Breast epithelium (tissue), 4 donors: ENCODE measurements at regions not wholly inside any gene's neighbourhood (a gene's known extent, or its start where the extent isn't known, plus 50 kb on each side); places are given as distances from the start of the nearest gene placed in this dataset.

ENCODE experiments used
- DNase-seq, 2 donors: peaks; one replicate each; pipeline ENCODE4 v3.0.0-alpha.2; 2019; ENCODE audit warnings: low spot score in 2 of 2
- H3K27ac ChIP-seq, 2 donors: fragments of 200-600 bp; sonication (generic) in 1 of 2; one replicate each; pipeline ENCODE4 v1.5.1; 2016 to 2019; ENCODE audit warnings: mild to moderate bottlenecking in 1 of 2
- H3K27me3 ChIP-seq, 2 donors: fragments of 200-600 bp; sonication (generic) in 1 of 2; one replicate each; pipeline versions ENCODE4 v1.5.1 to v1.6.0; 2017 to 2019; ENCODE audit warnings: control low read depth in 1 of 2, mild to moderate bottlenecking in 1 of 2
- H3K36me3 ChIP-seq: fragments of 200-600 bp; one replicate; pipeline ENCODE4 v1.5.1; 2019
- H3K4me1 ChIP-seq, 2 donors: fragments of 200-600 bp; sonication (generic); one replicate each; pipeline ENCODE4 v1.5.1; 2016 to 2019; ENCODE audit warnings: control low read depth in 1 of 2
- H3K4me3 ChIP-seq, 3 donors: fragments of 200-600 bp; sonication (generic); 1 replicate in 2 of 3; 2 replicates in 1 of 3; pipeline ENCODE4 v1.5.1; 2016 to 2019; ENCODE audit warnings: mild to moderate bottlenecking in 3 of 3, moderate library complexity in 2 of 3
- H3K9me3 ChIP-seq, 2 donors: fragments of 200-600 bp; sonication (generic) in 1 of 2; one replicate each; pipeline ENCODE4 v1.5.1; 2016 to 2019; ENCODE audit warnings: control low read depth in 1 of 2
- POLR2A ChIP-seq: fragments of 450-650 bp; IDR thresholded peaks from one replicate; pipeline ENCODE4 v1.6.1; 2016; ENCODE audit warnings: antibody characterized with exemption, mild to moderate bottlenecking, moderate library complexity
- POLR2AphosphoS5 ChIP-seq, 3 donors: sonication (generic); formaldehyde crosslinking; IDR thresholded peaks; one replicate each; pipeline ENCODE4 v1.6.1; 2017; ENCODE audit warnings: antibody characterized with exemption in 3 of 3
- intact Hi-C: fragments of 100-400 bp; cut with DNase I; formaldehyde crosslinking; loops from one replicate; pipeline ENCODE4 v1.15.1; 2023; ENCODE audit warnings: low total_unique reads
- TF ChIP-seq, protein P1 (sequence below), 3 donors: fragments of 450-650 bp; IDR thresholded peaks; one replicate each; pipeline ENCODE4 v1.5.1; 2016 to 2017; ENCODE audit warnings: antibody characterized with exemption in 3 of 3, mild to moderate bottlenecking in 3 of 3, moderate library complexity in 3 of 3

DNA sequence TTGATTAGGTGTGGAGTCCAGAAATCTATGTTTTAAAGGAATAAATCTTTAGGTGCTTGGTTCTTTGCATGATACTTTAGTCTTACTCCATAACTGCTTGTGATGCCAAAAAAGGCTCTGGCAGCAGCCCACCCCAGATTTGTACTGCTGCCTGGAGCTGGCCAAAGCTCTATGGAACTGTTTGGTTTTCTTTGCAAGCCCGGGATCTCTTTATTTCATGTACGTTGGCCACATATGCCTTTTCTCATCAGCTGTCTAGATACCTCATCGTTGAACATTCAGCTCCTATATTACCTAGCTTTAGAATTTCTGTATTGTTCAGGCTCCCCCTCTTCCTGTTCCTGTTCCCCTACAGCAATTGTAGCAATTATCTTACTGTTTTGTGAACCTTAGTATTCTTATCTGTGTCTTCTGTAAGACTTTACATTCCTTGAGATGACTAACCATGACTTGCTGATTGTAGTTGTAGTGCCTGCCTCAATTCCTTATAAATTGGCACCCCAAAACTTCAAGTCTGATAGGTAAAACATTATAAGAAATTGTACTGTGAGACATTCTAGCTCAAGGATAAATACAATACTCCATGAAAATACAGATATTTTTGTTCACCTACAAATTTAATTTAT lies 199.4 kb upstream of the GPRIN3 start:
- no peak for DNase-seq
- H3K9me3 ChIP-seq = no peaks in the 10 kb centered on the region
- H3K36me3 ChIP-seq = no peaks in the 10 kb centered on the region
- intact Hi-C loops = no loop called here
- TF ChIP-seq, protein P1, sequence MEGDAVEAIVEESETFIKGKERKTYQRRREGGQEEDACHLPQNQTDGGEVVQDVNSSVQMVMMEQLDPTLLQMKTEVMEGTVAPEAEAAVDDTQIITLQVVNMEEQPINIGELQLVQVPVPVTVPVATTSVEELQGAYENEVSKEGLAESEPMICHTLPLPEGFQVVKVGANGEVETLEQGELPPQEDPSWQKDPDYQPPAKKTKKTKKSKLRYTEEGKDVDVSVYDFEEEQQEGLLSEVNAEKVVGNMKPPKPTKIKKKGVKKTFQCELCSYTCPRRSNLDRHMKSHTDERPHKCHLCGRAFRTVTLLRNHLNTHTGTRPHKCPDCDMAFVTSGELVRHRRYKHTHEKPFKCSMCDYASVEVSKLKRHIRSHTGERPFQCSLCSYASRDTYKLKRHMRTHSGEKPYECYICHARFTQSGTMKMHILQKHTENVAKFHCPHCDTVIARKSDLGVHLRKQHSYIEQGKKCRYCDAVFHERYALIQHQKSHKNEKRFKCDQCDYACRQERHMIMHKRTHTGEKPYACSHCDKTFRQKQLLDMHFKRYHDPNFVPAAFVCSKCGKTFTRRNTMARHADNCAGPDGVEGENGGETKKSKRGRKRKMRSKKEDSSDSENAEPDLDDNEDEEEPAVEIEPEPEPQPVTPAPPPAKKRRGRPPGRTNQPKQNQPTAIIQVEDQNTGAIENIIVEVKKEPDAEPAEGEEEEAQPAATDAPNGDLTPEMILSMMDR (IDR thresholded peaks at IDR 0.05) = no peak
- no peak for TF ChIP-seq POLR2A
- TF ChIP-seq POLR2AphosphoS5 (IDR thresholded peaks at IDR 0.05) = no peak
- H3K4me1 ChIP-seq = no peaks in the 10 kb centered on the region
- H3K4me3 ChIP-seq = no peak overlapping the region
- no peak overlapping the region for H3K27ac ChIP-seq
- no peaks in the 10 kb centered on the region for H3K27me3 ChIP-seq

DNA sequence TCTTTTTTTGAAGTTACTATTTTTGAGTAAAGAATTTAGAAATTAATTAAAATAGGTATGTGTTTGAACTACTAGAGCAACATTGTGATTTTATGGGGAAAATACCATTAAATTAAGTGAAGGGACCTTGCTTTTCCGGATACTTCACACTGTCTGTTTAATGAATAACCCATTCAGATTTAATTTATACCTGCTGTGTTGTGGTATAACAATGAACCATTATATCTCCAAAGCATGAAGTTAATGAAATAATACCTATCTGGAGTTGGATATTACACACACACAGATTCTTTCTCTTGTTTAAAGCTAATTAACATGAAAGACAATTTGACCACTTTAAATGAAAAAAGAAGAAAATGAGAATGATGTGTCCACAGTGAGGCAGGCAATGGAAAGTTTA lies 195.0 kb upstream of the GPRIN3 start:
- TF ChIP-seq POLR2A (no peak), POLR2AphosphoS5 (IDR thresholded peaks at IDR 0.05) (no peak)
- TF ChIP-seq, protein P1 (IDR thresholded peaks at IDR 0.05) = no peak
- Histone ChIP-seq H3K36me3 (no peaks in the 10 kb centered on the region), H3K4me3 (no peak overlapping the region), H3K4me1 (no peaks in the 10 kb centered on the region), H3K27me3 (no peaks in the 10 kb centered on the region), H3K9me3 (no peaks in the 10 kb centered on the region), H3K27ac (peak overlapping the region in 1 of 2 donors; percentile 61)
- intact Hi-C loops = no loop called here
- DNase-seq = no peak

DNA sequence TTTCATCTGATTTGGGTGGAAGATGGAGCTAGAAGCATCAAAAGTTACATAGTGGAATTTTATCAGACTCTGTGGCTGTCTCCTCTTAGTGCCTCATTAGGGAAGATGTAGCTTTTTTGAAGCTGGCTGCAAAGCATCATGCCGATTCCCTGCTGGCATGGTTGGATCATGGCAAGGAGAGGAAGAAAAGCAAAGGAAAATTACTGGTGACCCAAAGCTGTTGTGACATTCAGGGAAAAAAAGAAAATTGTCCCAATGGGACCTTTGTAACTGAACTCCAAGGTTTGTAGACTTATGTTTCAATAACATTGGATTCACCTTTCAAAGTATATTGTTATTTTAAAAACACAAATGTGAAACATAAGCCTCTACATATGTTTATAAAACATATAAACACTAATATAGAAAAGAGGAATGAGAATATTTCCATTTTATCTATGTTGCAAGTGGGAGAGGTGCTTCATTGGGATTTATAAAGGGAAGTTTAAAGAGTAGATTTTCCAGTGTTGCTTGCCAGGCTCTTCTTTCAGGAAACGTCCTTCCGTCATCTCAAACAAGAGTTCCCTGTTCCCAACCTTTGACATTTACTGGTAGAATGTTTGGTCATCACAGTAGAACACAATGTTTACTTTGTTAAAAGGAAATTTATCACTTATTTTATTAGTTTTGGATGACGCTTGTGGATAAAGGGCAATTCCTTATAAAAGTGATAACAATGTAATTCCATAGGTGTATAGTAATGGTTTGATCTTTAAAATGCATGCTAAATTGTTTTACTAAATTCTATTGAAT lies 190.1 kb upstream of the GPRIN3 start:
- TF ChIP-seq POLR2A (no peak), POLR2AphosphoS5 (IDR thresholded peaks at IDR 0.05) (no peak)
- TF ChIP-seq, protein P1 (IDR thresholded peaks at IDR 0.05) = no peak
- intact Hi-C loops = no loop called here
- Histone ChIP-seq H3K27ac (peak overlapping the region; percentile 9 to 62), H3K9me3 (no peaks in the 10 kb centered on the region), H3K4me1 (peaks cover 0 to 5% of the 10 kb centered on the region in 2 donors), H3K36me3 (no peaks in the 10 kb centered on the region), H3K27me3 (no peaks in the 10 kb centered on the region), H3K4me3 (no peak overlapping the region)
- no peak for DNase-seq

DNA sequence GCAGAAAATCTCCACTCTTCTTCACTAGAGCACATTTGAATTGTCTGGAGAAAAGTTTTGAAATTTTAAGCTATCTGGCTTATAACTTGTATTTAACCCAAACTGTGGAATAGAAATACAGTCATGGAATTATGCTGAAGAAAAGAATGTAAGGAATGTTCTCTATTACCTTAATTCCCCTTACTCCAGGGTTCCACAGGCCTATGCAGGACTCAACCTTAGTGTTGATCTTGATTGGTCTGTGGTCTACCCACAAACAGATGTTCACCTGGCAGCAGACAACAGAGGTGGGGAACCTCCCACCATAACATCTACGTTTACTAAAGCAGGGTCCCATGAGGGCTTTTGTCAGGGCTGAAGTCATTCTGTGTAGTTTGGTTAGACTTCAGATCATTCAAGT lies 189.3 kb upstream of the GPRIN3 start:
- H3K4me1 ChIP-seq = peaks cover 0 to 5% of the 10 kb centered on the region in 2 donors
- no peaks in the 10 kb centered on the region for H3K36me3 ChIP-seq
- TF ChIP-seq, protein P1 (IDR thresholded peaks at IDR 0.05) = no peak
- TF ChIP-seq POLR2AphosphoS5 (IDR thresholded peaks at IDR 0.05) = no peak
- TF ChIP-seq POLR2A = no peak
- no peak for DNase-seq
- H3K9me3 ChIP-seq = no peaks in the 10 kb centered on the region
- no peak overlapping the region for H3K4me3 ChIP-seq
- no peaks in the 10 kb centered on the region for H3K27me3 ChIP-seq
- peak overlapping the region; percentile 38 to 62 for H3K27ac ChIP-seq
- intact Hi-C loops = no loop called here

DNA sequence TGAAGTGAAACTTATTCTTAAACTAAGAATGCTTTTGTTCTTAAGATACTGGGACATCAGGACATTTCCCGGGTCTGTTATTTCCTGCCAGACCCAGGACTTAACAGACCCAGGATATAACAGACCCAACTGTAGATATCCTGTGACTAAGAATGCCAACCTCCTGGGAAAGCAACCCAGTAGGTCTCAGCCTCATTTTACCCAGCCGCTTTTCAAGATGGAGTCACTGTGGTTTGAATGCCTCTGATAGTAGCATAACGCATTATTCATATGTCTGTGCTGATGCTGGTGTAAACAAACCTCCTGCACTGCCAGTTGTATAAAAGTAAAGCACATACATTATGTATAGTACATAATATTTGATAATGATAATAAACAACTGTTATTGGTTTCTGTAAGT lies 185.8 kb upstream of the GPRIN3 start:
- no peaks in the 10 kb centered on the region for H3K27me3 ChIP-seq
- intact Hi-C loops = no loop called here
- no peak overlapping the region for H3K4me3 ChIP-seq
- peak overlapping the region in 1 of 2 donors; percentile 10 for H3K27ac ChIP-seq
- no peaks in the 10 kb centered on the region for H3K9me3 ChIP-seq
- H3K36me3 ChIP-seq = no peaks in the 10 kb centered on the region
- no peak for DNase-seq
- H3K4me1 ChIP-seq = peaks cover 0 to 5% of the 10 kb centered on the region in 2 donors
- TF ChIP-seq, protein P1 (IDR thresholded peaks at IDR 0.05) = no peak
- TF ChIP-seq POLR2A = no peak
- no peak for TF ChIP-seq POLR2AphosphoS5 (IDR thresholded peaks at IDR 0.05)
